ENCODE measurements at regions not wholly inside any gene's neighbourhood (a gene's known extent, or its start where the extent isn't known, plus 50 kb on each side); places are given as distances from the start of the nearest gene placed in this dataset.

- TF ChIP-seq CTCF (IDR thresholded peaks at IDR 0.05) (no peak), POLR2A (IDR thresholded peaks at IDR 0.05) (no peak)
Measured at GRCh38 chr5:136638084-136638483, 272.7 kb upstream of the TRPC7 start.
